NCI-H1436 treated with DMSO at 0.1 percent for 48 hours (cell line): ENCODE measurements at regions not wholly inside any gene's neighbourhood (a gene's known extent, or its start where the extent isn't known, plus 50 kb on each side); places are given as distances from the start of the nearest gene placed in this dataset.
"Not testable (repeated sequence)": the region's sequence is repeated elsewhere in the genome, so short reads cannot be mapped to it uniquely, and the experiment has no call there.

ENCODE experiments used
- DNase-seq: peaks from one replicate; lab custom pipeline; 2025; lab: John Stamatoyannopoulos, UW

DNA sequence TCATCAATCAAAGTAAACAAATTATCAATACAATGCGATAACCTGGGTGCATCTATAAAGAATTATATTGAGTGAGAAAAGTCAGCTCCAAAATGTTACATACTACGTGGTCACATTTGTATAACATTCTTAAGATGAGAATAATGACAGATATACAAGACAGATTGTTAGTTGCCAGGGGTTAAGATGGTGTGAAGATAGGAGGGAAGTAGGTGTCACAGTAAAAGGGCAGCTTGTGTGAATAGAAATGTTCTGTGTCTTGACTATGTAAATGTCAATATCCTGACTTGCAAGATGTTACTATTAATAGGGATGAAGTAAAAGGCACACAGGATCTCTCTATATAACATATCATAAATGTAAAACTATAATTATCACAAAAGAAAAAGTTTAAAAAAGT is 611.2 kb upstream of the SPRY2 start:
- DNase-seq: no peak

DNA sequence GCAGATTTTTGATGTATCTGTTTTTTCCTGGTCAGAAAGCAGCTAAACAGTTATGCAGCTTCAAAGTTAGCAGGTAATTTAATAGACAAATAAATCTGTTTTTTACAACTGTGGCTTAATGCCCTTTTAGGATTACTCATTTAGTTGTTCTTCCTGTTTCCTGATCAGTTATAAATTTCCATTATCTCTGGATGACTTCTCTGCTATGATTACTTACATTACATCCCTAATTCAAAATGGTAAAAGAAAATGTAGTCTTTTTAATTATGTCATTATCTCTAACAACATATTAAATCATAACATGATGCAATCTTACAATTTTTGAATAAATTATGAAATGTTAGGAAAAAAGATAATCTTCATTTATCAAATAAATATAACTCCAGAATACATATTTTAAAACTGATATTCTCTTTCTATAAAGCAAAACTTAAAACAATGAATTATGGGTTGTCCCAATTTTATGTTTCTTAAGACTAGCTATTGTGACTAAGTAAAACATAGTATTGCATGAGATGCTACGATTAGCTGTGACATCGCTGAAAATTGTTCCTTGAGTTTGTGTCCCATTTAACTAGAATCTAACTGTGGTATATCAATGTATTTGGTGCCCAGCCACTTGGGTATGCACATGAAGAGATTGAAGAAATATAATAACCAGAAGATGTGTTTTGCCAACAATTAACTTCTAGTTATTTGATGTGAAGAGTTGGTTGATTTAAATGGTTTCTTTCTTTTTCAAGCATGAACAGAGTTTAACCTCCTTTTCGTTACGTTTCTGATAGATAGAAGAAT is 605.3 kb upstream of the SPRY2 start:
- DNase-seq: no peak

DNA sequence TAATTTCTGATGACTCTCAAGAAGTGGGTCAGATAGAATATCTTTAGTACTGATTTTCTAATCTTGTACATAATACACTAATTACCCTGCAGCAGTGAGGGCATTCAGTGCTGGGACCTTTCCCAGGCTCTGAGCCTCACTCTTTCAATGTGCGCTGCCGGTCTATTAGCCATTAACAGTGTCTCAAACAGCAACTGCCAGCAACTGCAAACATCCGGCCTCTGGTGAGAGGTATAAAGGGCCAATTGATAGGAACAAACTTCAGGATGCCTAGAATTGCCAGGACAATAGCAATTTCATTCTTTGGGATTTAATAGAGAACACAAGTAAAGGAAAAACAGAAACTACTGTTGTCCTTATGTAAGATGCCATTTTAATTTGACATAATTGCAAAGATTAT is 604.4 kb upstream of the SPRY2 start:
- DNase-seq: no peak

DNA sequence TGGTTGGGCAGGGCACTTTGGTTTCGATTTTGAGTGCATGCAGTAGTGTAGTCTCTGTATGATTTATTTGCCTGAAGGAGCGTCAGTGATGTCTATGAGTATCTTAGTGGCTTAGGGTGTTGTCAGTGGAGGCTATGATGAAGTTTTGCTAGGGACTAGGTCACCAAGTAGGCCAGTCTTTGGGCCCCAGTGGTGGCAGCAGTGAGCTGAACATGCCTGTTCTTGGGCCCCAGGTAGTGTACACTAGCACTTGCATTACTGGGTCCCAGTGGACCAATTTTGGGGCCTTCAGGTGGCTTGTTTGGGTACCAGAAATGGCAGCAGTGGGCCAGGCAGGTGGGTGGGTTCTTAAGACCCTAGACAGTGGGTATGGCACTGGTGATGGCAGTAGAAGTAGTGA is 598.7 kb upstream of the SPRY2 start:
- no peak for DNase-seq

DNA sequence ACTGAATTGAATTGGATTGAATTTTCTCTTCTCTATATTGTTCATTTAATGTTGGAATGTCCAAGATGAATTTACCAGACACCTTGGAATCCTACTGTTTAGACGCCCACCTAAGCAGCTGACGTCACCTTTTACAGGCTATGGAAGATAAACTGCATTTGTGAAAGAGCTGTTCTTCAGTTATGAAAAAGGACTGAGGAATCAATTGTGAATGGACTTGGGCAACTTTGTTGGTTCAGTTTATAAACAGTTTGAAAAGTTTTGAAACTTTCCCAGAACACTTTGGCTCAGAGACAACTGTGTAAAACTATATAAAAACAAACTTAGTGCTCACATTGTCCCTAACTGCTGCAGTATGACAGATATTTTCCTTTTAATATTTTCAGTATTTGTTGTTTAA is 590.8 kb upstream of the SPRY2 start:
- no peak for DNase-seq

DNA sequence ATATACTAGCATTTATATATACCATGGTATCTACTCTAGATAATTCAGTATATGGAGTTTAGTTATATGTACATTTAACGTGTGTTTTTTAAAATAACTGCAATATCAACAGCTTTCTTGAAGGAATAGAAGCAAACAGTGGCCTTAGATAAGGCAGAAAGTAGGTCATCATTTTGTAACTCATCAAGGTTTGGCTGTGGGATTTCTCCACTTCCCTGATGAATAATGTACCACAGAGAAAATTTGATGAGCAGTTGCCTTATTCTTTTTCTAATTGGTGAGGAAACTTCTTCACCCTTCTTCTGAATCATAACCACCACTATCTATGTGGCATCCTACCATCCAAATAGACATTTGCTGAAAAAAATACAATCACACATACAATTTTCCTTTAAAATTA is 590.2 kb upstream of the SPRY2 start:
- no peak for DNase-seq

DNA sequence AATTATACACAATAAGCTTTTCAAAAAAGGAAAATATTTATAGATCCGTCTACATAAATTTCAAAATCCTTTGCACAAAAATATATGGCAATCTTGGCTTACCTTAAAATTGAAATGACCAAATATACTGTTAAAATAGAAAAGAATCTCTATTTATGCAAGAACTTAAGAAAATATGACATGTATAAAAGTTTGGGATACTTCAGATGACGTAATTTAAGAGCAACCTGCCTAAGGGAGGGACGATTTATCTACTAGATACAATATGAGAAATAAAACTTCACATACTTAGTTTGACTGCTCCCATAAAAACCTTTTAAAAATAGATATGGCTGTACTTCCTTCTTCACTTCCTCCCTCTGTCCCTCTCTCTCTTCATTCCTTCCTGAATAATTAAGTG is 587.3 kb upstream of the SPRY2 start:
- DNase-seq: no peak

DNA sequence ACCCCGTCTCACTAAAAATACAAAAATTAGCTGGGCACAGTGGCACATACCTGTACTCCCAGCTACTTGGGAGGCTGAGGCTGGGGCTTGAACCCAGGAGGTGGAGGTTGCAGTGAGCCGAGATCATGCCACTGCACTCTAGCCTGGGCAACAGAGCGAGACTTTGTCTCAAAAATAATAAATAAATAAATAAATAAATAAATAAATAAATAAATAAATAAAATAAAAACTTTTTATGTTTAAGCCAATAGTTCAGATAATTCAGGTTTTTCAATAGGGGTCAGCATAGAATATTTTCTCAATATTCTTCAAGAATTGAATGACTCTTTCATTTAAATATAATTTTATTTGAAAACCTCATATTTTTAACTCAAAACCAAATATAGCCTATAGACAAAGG is 585.1 kb upstream of the SPRY2 start:
- not testable (repeated sequence) for DNase-seq

DNA sequence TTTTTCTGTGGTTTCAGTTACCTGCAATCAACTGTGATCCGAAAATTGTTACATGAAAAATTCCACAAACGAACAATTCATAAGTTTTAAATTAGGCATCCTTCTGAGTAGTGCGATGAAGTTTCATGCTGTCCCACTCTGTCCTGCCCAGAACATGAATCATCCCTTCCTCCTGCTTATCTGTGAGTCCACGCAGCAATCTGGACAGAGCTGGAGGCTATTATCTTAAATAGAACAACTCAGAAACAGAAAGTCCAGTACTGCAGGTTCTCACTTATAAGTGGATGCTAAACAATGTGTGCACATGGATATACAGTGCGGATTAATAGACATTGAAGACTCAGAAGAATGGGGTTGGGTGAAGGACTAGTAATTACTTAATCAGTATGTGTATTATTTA is 583.7 kb upstream of the SPRY2 start:
- no peak for DNase-seq

DNA sequence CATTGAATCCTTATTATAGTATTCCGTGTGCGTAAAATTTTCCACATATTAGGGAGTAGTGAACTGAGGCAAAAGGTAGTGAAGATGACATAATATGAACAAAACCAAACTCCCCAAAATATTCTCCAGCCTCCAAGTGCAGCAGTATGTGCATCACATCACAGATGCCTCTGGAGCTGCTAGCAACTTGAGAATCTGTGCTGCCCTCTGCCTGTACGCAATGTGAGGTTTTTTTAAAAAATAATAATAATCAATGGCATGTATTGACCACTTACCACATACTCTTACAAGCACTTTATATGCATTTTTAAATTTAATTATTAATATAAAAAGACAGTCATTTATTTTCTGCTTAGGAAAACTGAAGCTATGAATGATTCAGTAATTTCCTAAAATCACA is 583.0 kb upstream of the SPRY2 start:
- DNase-seq: no peak

DNA sequence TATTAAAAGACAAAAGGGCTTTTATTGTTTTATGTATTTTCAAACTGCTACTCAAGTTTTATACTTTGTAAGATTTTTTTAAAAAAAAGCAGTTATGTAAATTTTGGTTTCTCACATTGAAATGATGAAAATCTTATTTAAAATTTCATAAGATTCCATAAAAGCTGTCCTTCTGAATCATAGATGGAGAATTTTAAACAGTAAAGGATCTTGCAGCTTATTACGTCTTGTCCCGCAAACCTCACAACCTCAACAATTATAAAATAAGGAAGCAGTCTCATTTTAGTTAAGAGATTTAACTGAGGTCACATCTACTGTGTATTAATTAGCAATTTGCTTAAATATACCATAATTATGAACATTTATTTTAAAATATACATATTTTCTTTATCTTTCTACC is 581.0 kb upstream of the SPRY2 start:
- no peak for DNase-seq

DNA sequence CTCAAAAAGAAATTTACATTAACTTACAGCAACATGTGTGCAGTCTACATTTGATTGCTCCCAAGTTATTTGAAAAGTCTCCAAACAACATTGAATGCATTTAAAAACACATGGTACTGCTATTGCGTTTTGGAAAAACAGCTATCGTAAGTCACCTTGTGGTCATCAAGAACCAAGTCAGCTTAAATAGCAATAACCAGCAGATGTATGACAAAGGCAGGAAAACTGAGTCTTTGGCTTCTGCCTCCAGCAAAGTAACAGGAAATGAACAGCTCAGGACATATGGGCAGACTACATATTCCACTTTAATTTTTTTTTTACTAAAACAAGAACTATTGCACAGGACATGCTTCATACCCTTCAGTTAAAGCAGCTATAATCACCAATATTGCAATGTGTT is 580.6 kb upstream of the SPRY2 start:
- DNase-seq: no peak

DNA sequence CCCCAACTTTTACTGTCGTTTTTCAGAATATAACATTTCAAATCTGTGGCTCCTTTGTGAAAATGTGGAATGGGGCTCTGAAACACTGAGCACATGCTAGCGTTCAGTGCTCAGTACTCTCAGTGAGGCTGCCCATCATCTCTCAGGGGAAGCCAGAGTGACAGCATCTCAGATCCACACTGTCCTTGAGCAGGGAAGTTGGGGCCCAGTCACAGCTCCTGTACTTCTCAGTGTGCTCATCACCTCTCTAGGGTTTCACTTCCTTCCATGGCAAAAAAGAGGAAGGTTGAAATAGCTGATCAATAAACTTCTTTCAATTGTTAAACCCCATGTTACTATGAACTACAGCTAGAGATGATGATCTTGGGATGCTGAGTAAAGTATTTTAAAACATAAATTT is 565.9 kb upstream of the SPRY2 start:
- no peak for DNase-seq

DNA sequence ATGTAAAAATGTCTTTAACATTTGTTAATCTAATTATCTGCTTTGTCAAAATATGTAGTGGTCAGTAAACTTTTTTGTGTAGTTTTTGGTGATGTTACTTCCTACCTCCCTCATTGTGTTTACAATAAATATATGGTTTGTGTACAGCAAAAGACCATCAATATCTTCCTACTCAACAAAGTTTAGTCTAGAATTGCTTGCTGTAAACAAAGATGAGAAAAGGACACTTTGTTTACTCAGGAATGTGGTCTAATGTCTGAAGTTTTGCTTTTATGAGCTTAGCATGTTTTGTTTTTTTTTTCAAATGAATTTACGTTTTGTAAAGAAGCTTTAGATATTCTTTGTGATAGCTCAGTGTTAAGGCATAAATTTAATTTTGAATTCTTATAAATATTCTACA is 563.5 kb upstream of the SPRY2 start:
- no peak for DNase-seq

DNA sequence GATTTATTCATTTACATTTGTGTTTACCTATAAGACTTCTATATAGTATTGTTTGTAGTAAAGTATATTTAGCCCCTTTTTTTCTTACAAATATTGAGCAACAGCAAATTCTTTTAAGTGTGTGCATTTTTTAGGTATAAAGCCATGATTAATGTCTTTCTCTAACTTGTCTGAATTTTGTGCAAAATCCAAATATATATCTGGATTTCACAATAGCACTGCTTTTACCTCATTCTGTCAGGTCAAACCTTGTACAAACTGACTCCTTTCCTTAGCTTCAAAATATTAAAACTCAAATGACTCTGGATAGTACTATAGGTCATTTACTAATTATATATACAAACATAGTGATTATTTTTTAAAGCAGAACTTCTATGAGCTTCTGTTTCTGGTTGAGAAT is 563.0 kb upstream of the SPRY2 start:
- no peak for DNase-seq

DNA sequence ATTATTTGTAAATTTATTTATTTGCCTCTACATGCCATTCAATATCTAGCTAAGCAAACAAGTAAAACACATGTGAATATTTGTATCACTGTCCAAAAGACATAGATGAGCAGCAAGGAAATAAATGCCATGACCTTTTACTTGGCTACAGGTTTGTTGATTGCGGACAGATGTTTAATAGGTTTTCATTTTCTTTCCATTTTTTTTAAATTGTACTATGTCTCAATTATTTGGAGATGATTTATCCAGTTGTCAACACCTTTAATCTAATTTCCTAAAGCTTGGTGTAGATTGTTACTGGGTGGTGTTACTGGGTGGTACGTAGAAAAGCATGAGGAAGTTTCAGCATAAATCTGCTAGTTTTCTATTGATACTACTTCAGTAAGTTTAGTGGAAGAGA is 560.6 kb upstream of the SPRY2 start:
- DNase-seq: no peak

DNA sequence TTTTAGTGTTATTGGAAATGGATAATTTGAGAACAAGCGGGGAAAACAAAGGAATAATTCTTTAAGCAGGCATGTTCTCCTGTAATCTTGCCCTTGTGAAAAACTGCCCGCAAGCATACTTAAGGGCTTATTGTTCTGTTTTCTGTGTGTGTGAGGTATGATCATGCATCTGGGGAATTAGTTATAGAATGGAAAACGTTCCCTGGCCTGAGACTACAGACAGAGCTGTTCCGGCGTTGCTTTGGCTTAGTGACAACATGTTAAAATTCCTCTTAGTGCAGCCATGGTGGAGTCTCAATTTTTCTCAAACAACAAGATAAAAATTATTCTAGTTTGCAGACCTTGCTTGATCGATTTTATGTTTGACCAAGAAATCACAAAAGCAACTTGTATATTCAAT is 560.2 kb upstream of the SPRY2 start:
- no peak for DNase-seq

DNA sequence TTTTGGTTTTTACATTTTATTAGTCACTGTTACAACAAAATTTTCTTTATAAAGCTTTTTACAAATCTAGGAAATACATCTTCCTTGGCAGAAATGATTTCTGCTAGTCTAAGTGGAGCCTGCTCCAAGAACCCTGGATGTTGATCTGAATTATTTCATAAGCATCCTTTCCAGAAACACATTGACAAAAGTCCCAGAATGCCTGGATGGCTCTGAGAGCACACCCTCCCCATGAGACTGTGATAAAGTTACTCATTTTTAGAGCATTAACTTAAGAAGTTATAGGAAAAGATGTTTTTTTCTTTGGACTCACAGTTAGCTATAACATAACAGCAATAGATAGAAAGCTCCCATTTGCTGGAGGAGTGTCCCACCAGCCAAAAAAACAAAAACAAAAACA is 559.6 kb upstream of the SPRY2 start:
- no peak for DNase-seq

DNA sequence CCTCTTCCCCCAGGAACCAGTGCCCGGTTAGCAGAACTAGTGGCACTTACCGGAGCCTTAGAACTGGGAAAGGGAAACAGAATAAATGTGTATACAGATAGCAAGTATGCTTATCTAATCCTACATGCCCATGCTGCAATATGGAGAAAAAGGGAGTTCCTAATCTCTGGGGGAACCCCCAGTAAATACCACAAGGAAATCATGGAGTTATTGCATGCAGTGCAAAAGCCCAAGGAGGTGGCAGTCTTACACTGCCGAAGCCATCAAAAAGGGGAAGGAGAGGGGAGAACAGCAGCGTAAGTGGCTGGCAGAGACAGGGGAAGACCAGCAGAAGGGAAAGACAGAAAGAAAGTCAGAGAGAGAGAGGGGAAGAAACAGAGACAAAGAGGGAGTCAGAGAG is 556.7 kb upstream of the SPRY2 start:
- not testable (repeated sequence) for DNase-seq

DNA sequence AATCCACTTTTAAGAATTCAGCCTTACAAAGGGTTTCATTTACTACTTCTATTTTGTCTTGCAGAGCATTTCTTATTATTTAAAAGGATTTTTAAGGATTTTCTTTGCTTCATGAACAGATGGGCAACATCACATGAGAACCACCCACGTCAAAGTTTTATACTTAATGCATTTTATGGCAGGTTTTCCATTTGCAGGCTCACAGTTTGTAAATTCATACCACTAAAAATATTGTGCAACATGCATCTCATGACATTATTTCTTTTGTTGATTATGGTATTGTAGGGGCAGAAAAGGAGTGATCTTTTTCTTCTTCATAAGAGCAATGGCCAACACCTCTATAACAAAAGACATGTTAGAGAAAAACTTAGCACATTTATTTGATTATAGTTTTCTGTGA is 554.0 kb upstream of the SPRY2 start:
- no peak for DNase-seq

DNA sequence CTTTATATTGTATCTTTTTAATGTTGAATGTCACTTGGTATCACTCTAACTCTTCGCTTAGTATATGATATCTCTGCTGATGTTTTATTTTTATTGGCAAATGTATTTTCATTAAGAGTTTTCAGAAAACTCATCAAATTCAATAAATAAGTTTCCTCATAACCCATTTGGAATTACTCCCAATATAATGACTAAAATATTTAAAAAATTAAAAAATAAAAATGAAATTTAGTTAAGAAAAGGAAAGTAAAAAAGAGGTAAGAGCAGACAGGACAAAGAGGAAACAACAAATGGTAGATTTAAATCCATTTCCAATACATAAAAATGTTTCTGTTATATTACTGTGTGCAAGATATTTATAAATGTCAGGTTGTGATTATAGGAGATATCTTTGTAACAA is 548.9 kb upstream of the SPRY2 start:
- no peak for DNase-seq

DNA sequence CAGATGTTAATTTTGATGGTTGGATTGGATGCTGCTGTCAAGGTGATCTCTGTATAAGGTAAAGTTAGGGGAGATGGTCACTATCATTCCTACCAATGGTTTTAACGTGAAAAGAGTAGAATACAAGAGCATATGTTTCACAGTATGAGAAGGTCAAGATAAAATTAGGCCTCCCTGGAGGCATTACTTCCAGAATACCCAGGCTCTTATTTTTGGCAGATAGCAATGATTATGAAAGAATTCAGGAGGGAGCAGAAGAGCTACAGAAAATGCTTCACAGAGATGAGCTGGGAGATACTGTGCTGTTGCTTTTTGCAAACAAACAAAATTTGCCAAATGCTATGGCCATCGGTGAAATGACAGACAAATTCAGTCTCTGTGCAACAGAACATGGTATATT is 547.5 kb upstream of the SPRY2 start:
- no peak for DNase-seq

DNA sequence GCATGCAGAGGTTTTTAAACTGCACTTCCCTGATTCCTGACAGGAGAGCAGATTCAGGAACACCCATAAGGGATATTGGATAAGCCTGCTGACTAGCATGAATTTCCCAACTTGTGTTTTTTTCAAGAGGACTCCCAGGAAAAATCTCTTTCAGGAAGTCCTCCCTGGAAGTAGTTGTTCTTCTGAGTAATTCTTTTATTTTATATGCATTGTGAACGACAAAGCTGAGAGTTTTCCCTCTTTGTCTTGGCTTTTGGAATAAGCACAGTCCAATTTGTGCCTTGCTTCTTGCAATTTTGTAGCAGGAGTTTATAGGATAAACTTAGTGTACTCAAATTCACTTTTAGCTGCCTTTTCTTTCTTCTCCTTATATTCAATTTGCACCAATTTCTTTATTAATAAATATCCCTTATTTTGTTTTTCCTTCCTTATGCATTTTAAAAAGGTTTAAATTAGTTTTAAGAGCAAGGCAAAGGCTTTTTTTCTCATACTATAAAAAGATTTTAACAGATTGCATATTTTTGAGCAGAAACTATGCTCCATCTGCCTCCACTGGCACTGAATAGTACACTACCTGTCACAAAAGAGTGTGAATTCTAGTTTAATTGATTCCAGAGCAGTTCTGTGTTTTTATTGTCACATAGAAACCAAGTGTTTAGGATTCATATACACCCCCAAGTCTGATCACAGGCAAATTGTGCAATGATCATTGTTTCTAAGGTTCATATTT is 543.3 kb upstream of the SPRY2 start:
- no peak for DNase-seq

DNA sequence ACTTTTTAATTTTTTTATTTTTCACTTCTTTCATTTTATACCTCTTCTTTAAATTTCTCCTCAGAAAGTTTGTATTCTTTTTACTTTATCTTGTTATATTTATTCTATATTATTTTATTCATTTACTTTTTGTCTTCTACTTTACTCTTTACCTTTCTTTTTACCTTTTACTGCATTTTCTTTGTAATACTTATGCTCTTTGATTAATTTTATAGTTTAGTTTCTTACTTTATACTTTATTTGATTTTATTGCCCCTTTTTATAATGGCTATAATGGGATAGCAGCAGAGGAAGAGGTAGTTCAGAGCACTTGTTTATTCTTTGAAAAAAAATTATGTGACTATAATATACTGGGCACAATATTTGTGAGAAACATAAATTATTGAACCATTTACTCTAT is 542.6 kb upstream of the SPRY2 start:
- no peak for DNase-seq
